CD1c-positive myeloid dendritic cell (primary cell): ENCODE measurements at regions not wholly inside any gene's neighbourhood (a gene's known extent, or its start where the extent isn't known, plus 50 kb on each side); places are given as distances from the start of the nearest gene placed in this dataset.
"Not testable (repeated sequence)": the region's sequence is repeated elsewhere in the genome, so short reads cannot be mapped to it uniquely, and the experiment has no call there.

ENCODE experiments used
- DNase-seq: peaks from one replicate; pipeline ENCODE4 v3.0.0-alpha.2; 2016; ENCODE audit errors: extremely low spot score

- DNase-seq, result no peak
Measured at GRCh38 chr6:137655291-137655690, 161.1 kb upstream of the OLIG3 start.

- DNase-seq, result no peak
Measured at GRCh38 chr6:137656735-137657134, 162.5 kb upstream of the OLIG3 start.

- DNase-seq, result no peak
Measured at GRCh38 chr6:137657351-137657911, 163.2 kb upstream of the OLIG3 start.

- DNase-seq, result no peak
Measured at GRCh38 chr6:137658287-137658686, 164.1 kb upstream of the OLIG3 start.

GRCh38 chr6:137659871-137660270, 165.7 kb upstream of the OLIG3 start:
- DNase-seq, result no peak

DNA sequence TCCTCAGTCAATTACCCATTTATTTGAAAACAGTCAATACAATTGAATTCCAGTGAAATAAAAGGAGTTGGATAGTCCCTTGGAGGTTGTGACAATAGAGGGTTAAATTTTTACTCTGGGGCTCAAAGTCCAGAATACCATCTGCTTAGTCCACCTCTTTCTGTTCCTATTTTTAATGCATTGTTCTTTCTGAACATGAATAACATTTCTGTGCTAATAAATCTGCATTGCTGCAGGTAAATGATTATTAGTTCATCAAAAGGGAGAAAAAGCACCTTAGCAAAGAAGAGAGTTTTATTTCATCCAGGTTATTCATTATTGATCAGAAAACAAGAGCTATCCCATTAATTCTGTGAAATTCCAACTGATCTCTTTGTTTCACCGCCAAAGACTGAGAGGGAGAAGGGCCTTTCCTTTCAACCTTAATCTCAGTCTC, 166.1 kb upstream of the OLIG3 start:
- DNase-seq, result no peak

GRCh38 chr6:137661601-137662000, 167.4 kb upstream of the OLIG3 start:
- peak; percentile 62 for DNase-seq

GRCh38 chr6:137664183-137664582, 170.0 kb upstream of the OLIG3 start:
- DNase-seq, result no peak

GRCh38 chr6:137665342-137665934, 171.2 kb upstream of the OLIG3 start:
- no peak for DNase-seq

GRCh38 chr6:137666202-137666774, 172.1 kb upstream of the OLIG3 start:
- no peak for DNase-seq

GRCh38 chr6:137673603-137674002, 179.4 kb upstream of the OLIG3 start:
- no peak for DNase-seq

- no peak for DNase-seq
Measured at GRCh38 chr6:137676888-137677287, 182.7 kb upstream of the OLIG3 start.

GRCh38 chr6:137677709-137678108, 183.5 kb upstream of the OLIG3 start:
- DNase-seq, result peak; percentile 79

DNA sequence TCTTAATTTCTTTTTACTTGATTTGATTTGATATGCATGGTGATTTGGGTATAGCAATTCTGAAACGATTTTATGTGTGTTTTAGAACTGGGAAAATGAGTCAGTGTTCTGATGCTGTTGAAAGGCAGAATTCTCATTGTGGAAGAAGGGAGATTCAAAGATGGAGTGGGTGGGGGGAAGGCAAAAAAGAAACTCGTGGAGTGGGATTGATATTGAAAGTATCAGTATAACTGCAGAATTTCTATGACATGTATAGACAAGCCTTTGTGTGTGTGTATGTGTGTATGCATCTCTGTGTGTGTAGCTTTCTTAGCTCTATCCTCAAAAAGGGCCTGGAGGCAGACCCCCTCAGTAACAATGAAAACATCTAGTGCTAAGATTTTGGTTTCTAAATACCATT, 184.3 kb upstream of the OLIG3 start:
- no peak for DNase-seq

DNA sequence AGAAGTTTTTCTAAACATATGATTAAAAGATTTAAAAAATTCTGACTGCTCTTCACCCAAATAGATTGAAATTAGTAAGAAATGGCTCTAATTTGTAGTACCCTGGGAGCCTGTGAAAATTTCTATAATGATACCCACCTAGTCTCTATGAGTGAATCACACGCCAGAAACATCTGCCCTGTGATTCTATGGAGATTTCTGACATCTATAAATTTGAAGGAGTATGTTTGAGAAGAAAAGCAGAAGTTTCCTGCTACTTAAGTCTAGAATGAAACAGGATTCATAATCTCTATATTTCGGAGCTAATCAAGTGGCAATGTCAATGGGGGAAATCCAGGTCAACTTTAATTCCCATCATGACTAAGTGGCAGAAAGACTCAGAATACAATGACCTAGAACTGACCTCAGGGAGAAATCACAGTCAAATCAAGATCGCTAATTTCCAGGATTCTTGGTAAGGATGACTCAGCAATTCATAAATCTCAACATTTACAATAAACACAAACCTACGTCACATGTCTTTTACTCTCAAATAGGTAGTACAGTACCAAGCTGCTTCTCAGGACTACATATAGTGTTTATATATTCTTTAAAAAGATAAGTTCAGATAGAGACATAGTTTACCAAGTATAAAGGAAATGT, 186.2 kb upstream of the TNFAIP3 start:
- DNase-seq, result peak; percentile 52

DNA sequence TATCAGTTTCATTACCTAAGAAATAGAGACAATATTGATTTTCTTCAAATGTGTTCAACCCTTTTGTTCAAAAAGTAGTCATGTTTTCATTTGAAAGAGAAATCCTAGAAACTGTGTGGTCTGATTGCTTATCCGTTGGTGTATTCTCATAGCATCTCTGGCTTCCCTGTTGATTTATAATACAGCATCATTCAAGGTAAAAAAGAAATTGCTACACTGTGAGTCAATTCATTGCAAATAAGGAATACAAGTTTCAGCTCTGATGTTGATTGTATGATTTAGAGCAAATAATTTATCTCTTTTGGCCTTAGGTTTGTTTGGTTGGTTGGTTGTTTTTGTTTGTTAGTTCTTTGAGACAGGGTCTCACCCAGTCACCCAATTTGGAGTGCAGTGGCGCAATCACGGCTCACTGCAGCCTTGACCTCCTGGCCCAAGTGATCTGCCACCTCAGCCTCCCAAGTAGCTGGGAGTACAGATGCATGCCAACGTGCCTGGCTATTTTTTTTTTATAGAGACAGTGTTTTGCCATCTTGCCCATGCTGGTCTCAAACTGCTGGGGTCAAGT, 185.5 kb upstream of the TNFAIP3 start:
- DNase-seq, result no peak

DNA sequence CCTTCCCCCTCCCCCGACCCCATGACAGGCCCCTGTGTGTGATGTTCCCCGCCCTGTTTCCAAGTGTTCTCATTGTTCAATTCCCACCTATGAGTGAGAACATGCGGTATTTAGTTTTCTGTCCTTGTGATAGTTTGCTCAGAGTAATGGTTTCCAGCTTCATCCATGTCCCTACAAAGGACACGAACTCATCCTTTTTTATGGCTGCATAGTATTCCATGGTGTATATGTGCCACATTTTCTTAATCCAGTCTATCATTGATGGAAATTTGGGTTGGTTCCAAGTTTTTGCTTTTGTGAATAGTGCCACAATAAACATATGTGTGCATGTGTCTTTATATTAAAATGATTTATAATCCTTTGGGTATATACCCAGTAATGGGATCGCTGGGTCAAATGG, 184.4 kb upstream of the TNFAIP3 start:
- not testable (repeated sequence) for DNase-seq

DNA sequence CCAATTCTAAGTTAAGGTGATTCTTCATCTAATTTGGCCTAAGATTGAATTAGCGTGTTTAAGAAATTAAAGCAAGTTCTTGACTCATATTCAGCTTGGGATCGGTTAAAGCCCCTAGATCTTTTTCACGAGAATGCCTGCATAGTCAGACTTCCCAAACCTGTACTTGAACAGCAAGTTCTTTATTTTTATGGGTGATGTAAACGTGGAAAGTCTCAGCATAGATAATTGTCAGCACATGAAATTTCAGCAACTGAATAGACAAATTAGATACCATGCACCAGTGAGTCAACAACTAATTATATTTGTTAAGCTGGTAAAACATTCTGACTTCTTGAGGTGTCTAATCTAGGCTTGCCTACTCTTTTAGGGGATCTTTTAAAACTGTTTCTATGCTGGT, 183.1 kb upstream of the TNFAIP3 start:
- DNase-seq, result no peak

- DNase-seq, result peak; percentile 13
Measured at GRCh38 chr6:137685798-137686375, 181.2 kb upstream of the TNFAIP3 start.

DNA sequence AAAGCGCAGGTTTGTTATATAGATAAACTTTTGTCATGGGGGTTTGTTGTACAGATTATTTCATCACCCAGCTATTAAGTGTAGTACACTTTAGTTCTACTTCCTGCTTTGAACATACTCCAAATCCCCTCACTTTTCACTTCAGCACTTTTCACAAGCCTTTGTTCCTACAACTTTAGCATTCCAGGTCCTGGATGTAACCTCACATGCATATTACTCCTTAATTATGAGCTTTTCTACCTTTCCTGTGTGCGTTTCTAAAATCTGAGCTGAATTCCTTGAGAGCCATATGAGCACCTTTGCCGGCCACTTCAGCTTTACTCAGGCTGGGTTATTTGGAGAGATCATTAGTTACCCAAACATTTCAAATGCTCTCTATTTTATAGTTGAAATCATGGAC, 179.2 kb upstream of the TNFAIP3 start:
- DNase-seq, result no peak

- DNase-seq, result no peak
Measured at GRCh38 chr6:137688230-137688971, 178.7 kb upstream of the TNFAIP3 start.

DNA sequence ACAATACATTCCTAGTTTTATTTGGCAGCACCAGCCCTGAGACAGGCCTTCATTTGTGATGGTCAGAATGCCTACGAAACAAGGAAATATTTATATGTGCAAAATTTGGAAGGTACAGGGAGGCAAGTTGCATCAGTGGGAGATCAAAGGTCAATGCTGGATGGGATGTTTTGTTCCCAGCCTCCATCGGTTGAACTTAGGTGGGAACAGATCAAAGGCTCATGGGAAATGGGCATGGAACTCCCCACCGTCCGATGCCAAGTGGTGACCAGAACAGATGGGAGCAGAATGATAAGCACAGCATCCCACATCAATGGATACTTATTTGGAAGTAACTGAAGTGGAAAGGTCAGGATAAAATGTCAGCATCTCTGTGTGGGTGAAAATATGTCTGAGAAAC, 177.7 kb upstream of the TNFAIP3 start:
- DNase-seq, result no peak
